Retinal pigment epithelial cell (primary cell): ENCODE measurements at regions not wholly inside any gene's neighbourhood (a gene's known extent, or its start where the extent isn't known, plus 50 kb on each side); places are given as distances from the start of the nearest gene placed in this dataset.

Experiments
- DNase-seq: peaks from one replicate; pipeline ENCODE4 v3.0.0-alpha.2; 2010; ENCODE audit warnings: low read depth
- H3K4me3 ChIP-seq: 2 replicates; pipeline ENCODE4 v1.5.1; 2011; ENCODE audit warnings: mild to moderate bottlenecking, low read length, control low read depth, moderate library complexity
- CTCF ChIP-seq: conservative IDR thresholded peaks from 2 replicates; pipeline ENCODE4 v1.5.1; 2011; ENCODE audit warnings: low read depth, low read length, control low read depth, inconsistent platforms

- no peak for DNase-seq
- TF ChIP-seq CTCF = no peak
- H3K4me3 ChIP-seq = no peak overlapping the region
Observed at GRCh38 chr9:100919506-100919905, 109.0 kb upstream of the PLPPR1 start.

GRCh38 chr9:100926366-100926765 lies 102.2 kb upstream of the PLPPR1 start:
- DNase-seq = no peak
- H3K4me3 ChIP-seq = no peak overlapping the region
- TF ChIP-seq CTCF = no peak

GRCh38 chr9:100927763-100928162 lies 100.8 kb upstream of the PLPPR1 start:
- TF ChIP-seq CTCF = no peak
- DNase-seq = no peak
- no peak overlapping the region for H3K4me3 ChIP-seq

GRCh38 chr9:100933656-100934055 lies 94.9 kb upstream of the PLPPR1 start:
- DNase-seq = peak; percentile 3
- TF ChIP-seq CTCF = no peak
- H3K4me3 ChIP-seq = no peak overlapping the region

- TF ChIP-seq CTCF = no peak
- no peak for DNase-seq
- no peak overlapping the region for H3K4me3 ChIP-seq
Observed at GRCh38 chr9:100937382-100937781, 91.1 kb upstream of the PLPPR1 start.

- DNase-seq = no peak
- no peak overlapping the region for H3K4me3 ChIP-seq
- no peak for TF ChIP-seq CTCF
Observed at GRCh38 chr9:100938507-100938906, 90.0 kb upstream of the PLPPR1 start.

GRCh38 chr9:100939636-100940035 lies 88.9 kb upstream of the PLPPR1 start:
- TF ChIP-seq CTCF = no peak
- H3K4me3 ChIP-seq = no peak overlapping the region
- no peak for DNase-seq
